ENCODE measurements at regions not wholly inside any gene's neighbourhood (a gene's known extent, or its start where the extent isn't known, plus 50 kb on each side); places are given as distances from the start of the nearest gene placed in this dataset.
"Not testable (repeated sequence)": the region's sequence is repeated elsewhere in the genome, so short reads cannot be mapped to it uniquely, and the experiment has no call there.

DNA sequence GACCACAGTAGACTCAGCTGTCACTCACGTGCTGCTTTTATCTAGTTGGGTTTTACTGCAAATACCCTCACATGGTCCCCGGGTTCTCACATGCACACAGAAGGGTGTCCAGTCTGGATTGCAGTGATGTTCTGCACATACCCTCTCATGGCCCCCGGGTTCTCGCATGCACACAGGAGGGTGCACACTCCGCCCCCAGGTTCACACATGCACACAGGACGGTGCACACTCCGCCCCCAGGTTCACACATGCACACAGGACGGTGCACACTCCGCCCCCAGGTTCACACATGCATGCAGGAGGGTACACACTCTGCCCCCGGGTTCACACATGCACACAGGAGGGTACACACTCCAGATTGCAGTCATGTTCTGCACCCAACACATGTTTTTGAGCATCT, 224.3 kb downstream of the ERMARD start:
- H3K4me3 ChIP-seq (ENCODE audit: low read depth, low read length): no peak overlapping the region
- TF ChIP-seq, protein P1, sequence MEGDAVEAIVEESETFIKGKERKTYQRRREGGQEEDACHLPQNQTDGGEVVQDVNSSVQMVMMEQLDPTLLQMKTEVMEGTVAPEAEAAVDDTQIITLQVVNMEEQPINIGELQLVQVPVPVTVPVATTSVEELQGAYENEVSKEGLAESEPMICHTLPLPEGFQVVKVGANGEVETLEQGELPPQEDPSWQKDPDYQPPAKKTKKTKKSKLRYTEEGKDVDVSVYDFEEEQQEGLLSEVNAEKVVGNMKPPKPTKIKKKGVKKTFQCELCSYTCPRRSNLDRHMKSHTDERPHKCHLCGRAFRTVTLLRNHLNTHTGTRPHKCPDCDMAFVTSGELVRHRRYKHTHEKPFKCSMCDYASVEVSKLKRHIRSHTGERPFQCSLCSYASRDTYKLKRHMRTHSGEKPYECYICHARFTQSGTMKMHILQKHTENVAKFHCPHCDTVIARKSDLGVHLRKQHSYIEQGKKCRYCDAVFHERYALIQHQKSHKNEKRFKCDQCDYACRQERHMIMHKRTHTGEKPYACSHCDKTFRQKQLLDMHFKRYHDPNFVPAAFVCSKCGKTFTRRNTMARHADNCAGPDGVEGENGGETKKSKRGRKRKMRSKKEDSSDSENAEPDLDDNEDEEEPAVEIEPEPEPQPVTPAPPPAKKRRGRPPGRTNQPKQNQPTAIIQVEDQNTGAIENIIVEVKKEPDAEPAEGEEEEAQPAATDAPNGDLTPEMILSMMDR (IDR thresholded peaks at IDR 0.05; ENCODE audit: low read depth, low read length): no peak

DNA sequence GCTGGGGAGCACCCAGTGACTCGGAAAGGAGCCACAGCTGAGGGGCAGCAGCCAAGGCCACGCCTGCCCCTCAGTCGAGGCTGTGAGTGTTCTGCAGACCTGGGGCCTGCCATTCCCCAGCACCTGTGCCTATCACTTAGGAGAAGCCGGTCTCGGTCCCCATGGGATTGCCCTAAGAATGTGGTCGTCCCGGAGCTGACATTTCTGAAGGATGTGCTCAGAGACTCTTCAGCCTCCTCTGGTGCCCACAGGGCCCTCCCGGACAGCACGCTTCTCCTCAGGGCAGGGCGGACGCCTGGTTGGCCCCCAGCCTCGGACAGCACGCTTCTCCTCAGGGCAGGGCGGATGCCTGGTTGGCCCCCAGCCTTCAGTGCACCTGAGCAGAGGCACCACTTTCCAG, 223.9 kb downstream of the ERMARD start:
- TF ChIP-seq, protein P1 (IDR thresholded peaks at IDR 0.05; ENCODE audit: low read depth, low read length): no peak
- no peak overlapping the region for H3K4me3 ChIP-seq (ENCODE audit: low read depth, low read length)

DNA sequence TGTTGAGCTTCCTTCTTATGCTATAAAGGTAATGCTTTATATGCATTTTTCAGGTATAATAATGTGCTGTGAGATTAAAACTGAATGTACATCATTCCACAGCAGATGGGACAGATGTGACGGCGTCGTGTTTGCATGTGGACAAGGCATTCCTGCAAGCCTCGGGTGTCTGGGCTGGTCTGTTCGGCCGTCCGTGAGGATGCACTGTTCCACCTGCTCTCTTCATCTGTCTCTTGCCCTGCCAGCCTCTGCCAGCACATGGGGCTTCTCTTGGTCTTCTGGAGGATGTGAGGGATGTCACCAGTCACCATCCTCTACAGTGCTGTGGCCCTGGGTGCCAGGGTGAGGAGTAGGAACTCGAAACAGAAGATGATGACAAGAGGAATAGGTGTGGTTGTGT, 223.2 kb downstream of the ERMARD start:
- H3K4me3 ChIP-seq (ENCODE audit: low read depth, low read length): no peak overlapping the region
- TF ChIP-seq, protein P1 (IDR thresholded peaks at IDR 0.05; ENCODE audit: low read depth, low read length): no peak

DNA sequence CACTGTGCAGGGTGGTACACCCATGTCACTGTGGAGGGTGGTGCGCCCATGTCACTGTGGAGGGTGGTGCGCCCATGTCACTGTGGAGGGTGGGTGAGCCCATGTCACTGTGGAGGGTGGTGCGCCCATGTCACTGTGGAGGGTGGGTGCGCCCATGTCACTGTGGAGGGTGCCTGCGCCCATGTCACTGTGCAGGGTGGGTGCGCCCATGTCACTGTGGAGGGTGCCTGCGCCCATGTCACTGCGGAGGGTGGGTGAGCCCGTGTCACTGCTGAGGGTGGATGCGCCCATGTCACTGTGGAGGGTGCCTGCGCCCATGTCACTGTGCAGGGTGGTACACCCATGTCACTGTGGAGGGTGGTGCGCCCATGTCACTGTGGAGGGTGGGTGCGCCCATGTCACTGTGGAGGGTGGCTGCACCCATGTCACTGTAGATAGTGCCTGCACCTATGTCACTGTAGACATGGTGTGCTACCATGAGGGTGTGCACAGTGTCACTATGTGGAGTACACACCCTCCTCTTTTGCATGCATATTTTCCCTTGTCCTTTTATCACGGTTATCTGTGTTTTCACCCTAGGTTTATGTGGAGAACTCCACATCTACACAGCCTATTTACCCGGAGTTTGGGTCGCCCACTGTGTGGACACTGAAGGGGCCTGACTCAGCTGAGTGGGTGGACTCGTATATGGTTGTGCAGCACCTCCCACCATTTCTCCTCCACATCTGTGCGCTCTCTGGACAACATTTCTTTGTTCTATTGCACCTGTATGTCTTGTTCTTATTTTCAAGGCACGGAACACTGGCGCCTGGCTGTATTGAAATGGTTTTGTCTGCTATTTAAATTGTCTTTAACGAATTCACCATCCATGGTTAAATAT, 222.4 kb downstream of the ERMARD start:
- not testable (repeated sequence) for H3K4me3 ChIP-seq (ENCODE audit: low read depth, low read length)

DNA sequence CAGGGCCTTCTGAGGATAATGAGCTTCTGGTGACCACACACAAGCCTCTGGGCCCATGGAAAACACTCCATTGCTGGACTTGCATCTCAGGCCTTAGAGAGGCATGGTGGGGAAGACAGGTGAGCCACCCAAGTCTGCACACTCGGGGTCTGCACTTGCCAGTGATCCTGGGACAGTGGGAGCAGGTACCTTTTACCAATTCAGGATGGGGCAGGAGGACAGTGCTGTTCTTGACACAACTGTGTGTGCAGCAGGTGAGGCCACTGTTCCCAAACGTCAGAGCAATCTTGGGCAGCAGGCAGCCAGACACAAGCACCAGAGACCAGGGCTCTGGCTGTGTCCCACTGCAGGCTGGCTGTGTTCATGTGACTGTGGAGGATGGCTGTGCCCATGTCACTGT, 221.3 kb downstream of the ERMARD start:
- TF ChIP-seq, protein P1 (IDR thresholded peaks at IDR 0.05; ENCODE audit: low read depth, low read length): no peak
- no peak overlapping the region for H3K4me3 ChIP-seq (ENCODE audit: low read depth, low read length)

DNA sequence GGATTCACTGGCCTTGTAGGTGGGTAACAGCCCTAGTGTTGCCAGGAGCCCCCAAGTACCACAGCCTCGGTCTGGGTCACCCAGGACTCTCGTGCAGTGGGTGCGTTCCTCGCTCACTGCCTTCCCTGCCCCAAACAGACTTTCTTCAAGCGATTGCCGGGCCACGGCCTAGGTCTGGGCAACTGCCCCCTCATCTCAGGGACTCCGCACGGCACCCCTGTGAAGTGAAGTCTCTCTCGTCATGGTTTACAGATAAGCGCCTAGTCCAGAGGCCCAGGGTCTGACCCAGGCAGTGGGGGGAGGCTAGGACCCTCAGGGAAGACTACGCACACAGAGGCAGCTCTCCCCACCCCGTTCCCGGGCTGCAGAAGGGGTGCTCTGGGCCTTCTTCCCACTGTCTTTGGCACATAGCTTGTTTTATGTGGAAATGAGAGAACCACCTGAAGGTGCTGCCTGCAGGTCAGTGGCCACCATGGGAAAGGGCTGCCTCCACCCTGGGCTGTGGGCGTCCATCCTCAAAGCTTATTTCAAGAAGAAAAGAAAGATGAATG, 220.8 kb downstream of the ERMARD start:
- TF ChIP-seq, protein P1 (IDR thresholded peaks at IDR 0.05; ENCODE audit: low read depth, low read length): no peak
- no peak overlapping the region for H3K4me3 ChIP-seq (ENCODE audit: low read depth, low read length)

DNA sequence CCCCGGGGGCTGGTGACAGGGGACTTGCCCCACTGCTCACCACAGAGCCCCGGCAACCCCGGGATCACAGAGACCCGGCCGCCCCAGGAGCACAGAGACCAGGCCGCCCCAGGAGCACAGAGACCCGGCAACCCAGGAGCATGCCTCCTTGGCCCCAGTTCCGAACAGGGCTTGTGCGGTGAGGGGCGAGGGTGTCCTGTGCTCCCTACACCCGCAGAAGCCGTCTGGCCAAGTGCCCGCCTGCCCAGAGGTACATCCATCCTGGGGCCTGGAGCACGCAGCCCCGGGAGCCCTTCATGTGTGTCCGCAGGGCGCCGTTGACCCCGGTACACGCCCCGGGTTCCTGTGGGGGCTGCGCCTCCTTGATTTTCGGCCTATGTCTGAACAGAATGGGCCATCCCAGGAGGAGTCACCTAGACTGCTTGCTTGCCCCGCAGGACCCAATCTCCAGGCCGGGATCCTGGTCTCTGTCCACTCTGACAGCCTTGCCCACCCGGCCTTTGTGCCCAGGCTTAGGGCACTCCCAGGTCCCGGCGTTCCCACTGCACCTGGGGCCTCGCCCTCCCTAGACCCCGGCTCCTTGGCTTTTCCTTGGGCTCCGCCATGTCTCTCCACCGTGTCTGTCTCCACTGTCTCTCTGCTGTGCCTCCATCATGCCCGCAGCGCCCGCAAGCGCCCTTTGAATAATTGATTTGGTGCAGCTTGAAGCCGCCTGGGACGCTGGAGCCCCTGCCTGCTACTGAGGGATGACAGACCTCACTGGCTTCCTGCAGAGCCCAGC, 219.8 kb downstream of the ERMARD start:
- no peak overlapping the region for H3K4me3 ChIP-seq (ENCODE audit: low read depth, low read length)
- TF ChIP-seq, protein P1 (IDR thresholded peaks at IDR 0.05; ENCODE audit: low read depth, low read length): no peak

All from WI38 (cell line).